ENCODE measurements at regions not wholly inside any gene's neighbourhood (a gene's known extent, or its start where the extent isn't known, plus 50 kb on each side); places are given as distances from the start of the nearest gene placed in this dataset.

DNA sequence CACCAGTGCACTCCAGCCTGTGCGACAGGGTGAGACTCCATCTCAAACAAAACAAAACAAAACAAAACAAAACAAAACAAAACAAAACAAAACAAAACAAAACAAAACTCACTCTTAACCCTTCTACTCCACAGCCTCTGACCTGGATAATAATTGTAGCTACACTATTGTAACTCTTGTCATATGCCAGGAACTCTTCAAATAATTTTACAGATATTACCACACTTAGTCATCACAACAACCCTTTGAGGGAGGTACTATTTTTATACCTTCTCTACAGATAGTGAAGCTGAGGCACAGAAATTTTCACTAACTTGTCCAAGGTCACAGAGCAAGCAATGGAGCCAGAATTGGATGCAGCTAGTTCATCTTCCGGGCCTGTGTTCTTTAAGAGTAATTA lies 547.8 kb downstream of the ADGRL2 start:
- H3K79me2 ChIP-seq (ENCODE audit: control insufficient read depth, insufficient read depth, low read length, unreplicated experiment): no peaks in the 10 kb centered on the region
- H3K27me3 ChIP-seq (ENCODE audit: insufficient read depth, low read length): no peaks in the 10 kb centered on the region
- no peak overlapping the region for H3K4me3 ChIP-seq (ENCODE audit: low read depth, low read length)
- peaks cover 5% of the 10 kb centered on the region for H3K4me1 ChIP-seq (ENCODE audit: control insufficient read depth, insufficient read depth, low read length, unreplicated experiment)
- no peaks in the 10 kb centered on the region for H3K36me3 ChIP-seq (ENCODE audit: insufficient read depth, low read length)
- no peak overlapping the region for H2AFZ ChIP-seq (ENCODE audit: low read length, unreplicated experiment)
- no peak overlapping the region for H3K27ac ChIP-seq (ENCODE audit: low read depth, low read length)

DNA sequence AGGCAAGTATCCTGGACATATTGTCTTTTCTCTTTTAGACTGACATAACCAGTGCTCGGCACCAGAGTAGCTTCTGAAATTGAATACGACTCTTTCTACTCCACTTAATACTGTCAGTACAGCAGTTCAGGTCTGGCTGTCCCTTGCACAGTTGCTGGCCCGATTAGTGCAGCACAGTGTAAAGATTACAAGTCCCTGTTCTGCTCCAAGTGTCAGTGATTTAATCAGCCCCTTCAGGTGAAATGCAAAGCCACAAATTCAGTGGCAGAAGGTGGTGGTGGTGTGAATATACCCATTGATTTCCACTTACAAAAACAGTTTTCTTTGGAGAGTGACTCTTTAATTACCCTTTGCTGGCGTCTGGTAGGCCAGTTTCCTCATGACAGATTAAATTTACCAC lies 545.4 kb downstream of the ADGRL2 start:
- H2AFZ ChIP-seq (ENCODE audit: low read length, unreplicated experiment): no peak overlapping the region
- no peaks in the 10 kb centered on the region for H3K79me2 ChIP-seq (ENCODE audit: control insufficient read depth, insufficient read depth, low read length, unreplicated experiment)
- no peaks in the 10 kb centered on the region for H3K27me3 ChIP-seq (ENCODE audit: insufficient read depth, low read length)
- no peaks in the 10 kb centered on the region for H3K36me3 ChIP-seq (ENCODE audit: insufficient read depth, low read length)
- no peak overlapping the region for H3K4me3 ChIP-seq (ENCODE audit: low read depth, low read length)
- H3K27ac ChIP-seq (ENCODE audit: low read depth, low read length): no peak overlapping the region
- peaks cover 10% of the 10 kb centered on the region for H3K4me1 ChIP-seq (ENCODE audit: control insufficient read depth, insufficient read depth, low read length, unreplicated experiment)

DNA sequence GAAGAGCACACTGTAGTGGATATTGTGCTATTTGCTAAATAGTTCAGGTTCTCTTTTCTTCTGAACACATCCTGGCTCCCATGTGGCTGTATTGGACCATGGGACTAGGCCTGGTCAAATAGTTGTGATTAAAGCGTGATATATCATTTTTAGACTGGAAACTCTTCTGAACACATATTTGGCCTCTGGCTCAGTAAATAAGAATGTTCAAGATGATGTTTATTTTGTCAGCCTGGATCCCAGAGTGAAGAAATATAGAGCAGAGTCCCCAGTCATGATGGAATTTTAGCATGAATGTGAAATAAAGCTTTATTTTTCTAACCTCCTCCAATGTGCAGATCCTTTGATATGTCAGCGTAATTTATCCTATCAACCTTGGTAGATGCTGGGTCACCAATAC lies 542.6 kb downstream of the ADGRL2 start:
- Histone ChIP-seq H3K79me2 (ENCODE audit: control insufficient read depth, insufficient read depth, low read length, unreplicated experiment) (no peaks in the 10 kb centered on the region), H3K36me3 (ENCODE audit: insufficient read depth, low read length) (no peaks in the 10 kb centered on the region), H3K27ac (ENCODE audit: low read depth, low read length) (peak overlapping the region; percentile 47; the same call in 1 of the 2 replicates), H3K27me3 (ENCODE audit: insufficient read depth, low read length) (no peaks in the 10 kb centered on the region), H2AFZ (ENCODE audit: low read length, unreplicated experiment) (peak overlapping the region; percentile 32), H3K4me3 (ENCODE audit: low read depth, low read length) (no peak overlapping the region), H3K4me1 (ENCODE audit: control insufficient read depth, insufficient read depth, low read length, unreplicated experiment) (peaks cover 15% of the 10 kb centered on the region)

DNA sequence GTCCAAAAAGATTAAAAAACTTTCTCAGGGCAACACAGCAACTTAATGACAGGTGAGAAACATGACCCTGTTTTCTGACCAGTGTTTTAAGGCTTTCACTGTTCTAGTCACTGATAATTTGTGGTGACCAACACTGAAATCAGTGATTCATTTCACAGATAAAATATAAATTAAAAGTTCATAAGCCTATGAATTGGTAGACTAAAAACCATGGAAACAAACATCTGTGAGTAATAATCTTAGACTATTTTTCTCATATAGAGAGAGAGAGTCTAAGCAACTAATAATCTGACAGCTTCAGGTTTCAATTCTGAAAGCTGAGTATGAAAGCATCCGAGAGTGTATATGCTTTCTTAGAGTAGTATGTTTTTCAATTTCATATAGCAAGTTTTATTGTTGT lies 536.9 kb downstream of the ADGRL2 start:
- Histone ChIP-seq H3K36me3 (ENCODE audit: insufficient read depth, low read length) (no peaks in the 10 kb centered on the region), H3K27me3 (ENCODE audit: insufficient read depth, low read length) (no peaks in the 10 kb centered on the region), H2AFZ (ENCODE audit: low read length, unreplicated experiment) (no peak overlapping the region), H3K79me2 (ENCODE audit: control insufficient read depth, insufficient read depth, low read length, unreplicated experiment) (no peaks in the 10 kb centered on the region), H3K4me3 (ENCODE audit: low read depth, low read length) (no peak overlapping the region), H3K4me1 (ENCODE audit: control insufficient read depth, insufficient read depth, low read length, unreplicated experiment) (peaks cover 5% of the 10 kb centered on the region), H3K27ac (ENCODE audit: low read depth, low read length) (no peak overlapping the region)

DNA sequence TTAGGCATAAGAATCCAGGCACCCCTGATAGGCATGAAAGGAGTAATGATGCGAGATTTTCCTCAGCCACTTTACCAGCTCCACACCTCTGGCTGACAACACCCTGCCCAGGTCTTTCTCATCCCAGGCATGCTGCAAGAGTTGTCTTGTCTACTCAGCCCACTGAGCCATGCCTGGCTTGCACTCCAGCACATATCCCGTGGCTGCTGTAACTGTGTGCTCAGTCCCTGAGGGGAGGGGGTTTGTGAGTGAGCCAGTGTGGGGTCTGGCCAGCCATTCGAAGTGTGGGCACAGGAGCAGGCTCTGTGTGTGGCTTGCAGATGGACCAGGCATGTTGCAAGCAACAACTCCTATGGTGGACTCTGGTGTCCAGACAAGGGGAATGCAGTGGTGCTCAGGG lies 529.6 kb downstream of the ADGRL2 start:
- Histone ChIP-seq H3K4me3 (ENCODE audit: low read depth, low read length) (no peak overlapping the region), H3K27me3 (ENCODE audit: insufficient read depth, low read length) (no peaks in the 10 kb centered on the region), H3K36me3 (ENCODE audit: insufficient read depth, low read length) (no peaks in the 10 kb centered on the region), H3K79me2 (ENCODE audit: control insufficient read depth, insufficient read depth, low read length, unreplicated experiment) (no peaks in the 10 kb centered on the region), H3K4me1 (ENCODE audit: control insufficient read depth, insufficient read depth, low read length, unreplicated experiment) (no peaks in the 10 kb centered on the region), H3K27ac (ENCODE audit: low read depth, low read length) (no peak overlapping the region), H2AFZ (ENCODE audit: low read length, unreplicated experiment) (no peak overlapping the region)

DNA sequence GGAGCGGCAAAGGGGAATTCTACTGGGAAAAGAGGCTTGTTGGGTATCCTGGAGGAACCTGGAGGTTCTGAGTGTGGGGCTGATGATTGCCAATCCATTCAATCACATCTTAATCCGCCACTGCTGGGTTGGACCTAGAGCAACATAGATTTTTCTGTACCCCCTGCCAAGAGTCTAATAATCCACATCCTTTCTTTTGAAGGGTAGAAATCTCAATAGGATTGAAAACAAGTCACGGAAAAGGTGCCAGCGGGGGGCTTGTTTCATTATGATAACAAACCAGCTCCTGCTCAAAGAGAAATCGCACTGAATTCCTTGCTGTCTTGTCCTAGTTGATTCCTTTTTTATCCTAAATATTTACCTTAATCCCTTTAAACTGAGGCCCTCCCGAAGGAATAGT lies 528.5 kb downstream of the ADGRL2 start:
- no peaks in the 10 kb centered on the region for H3K36me3 ChIP-seq (ENCODE audit: insufficient read depth, low read length)
- no peak overlapping the region for H3K27ac ChIP-seq (ENCODE audit: low read depth, low read length)
- no peaks in the 10 kb centered on the region for H3K79me2 ChIP-seq (ENCODE audit: control insufficient read depth, insufficient read depth, low read length, unreplicated experiment)
- no peak overlapping the region for H2AFZ ChIP-seq (ENCODE audit: low read length, unreplicated experiment)
- no peaks in the 10 kb centered on the region for H3K4me1 ChIP-seq (ENCODE audit: control insufficient read depth, insufficient read depth, low read length, unreplicated experiment)
- H3K4me3 ChIP-seq (ENCODE audit: low read depth, low read length): no peak overlapping the region
- no peaks in the 10 kb centered on the region for H3K27me3 ChIP-seq (ENCODE audit: insufficient read depth, low read length)

DNA sequence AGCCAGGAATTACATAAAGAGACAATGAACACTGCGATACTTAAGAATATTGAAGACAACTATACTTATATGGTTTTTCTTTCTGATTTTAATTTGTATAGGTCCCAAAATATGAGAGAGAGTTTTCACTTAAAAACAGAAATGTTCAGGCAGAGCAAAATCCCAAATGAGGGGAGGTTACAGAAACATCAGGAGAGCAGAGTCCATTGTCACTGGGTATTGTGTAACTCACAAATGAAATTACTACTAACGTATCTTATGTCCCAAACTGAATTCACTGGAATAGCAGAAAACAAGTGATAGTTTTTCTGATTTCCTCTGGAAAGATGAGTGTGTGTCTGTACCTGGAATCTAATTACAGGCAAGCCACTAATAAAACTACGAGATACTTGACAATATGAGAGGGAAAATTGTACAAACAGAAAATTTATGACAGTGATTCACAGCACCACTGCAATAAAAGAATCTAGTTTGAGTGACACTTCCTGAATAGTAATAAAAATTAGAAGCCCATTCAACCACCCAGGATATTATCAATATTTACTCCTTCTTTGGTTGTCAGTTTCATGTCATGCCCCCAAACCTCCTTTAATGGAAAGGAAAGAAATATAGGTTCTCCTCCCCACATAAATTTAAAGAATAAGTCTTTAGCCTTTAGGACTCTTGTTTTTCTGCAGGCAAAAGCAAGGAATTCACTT lies 522.6 kb downstream of the ADGRL2 start:
- Histone ChIP-seq H3K27me3 (ENCODE audit: insufficient read depth, low read length) (no peaks in the 10 kb centered on the region), H3K4me3 (ENCODE audit: low read depth, low read length) (no peak overlapping the region), H3K79me2 (ENCODE audit: control insufficient read depth, insufficient read depth, low read length, unreplicated experiment) (no peaks in the 10 kb centered on the region), H3K27ac (ENCODE audit: low read depth, low read length) (no peak overlapping the region), H3K36me3 (ENCODE audit: insufficient read depth, low read length) (no peaks in the 10 kb centered on the region), H2AFZ (ENCODE audit: low read length, unreplicated experiment) (no peak overlapping the region), H3K4me1 (ENCODE audit: control insufficient read depth, insufficient read depth, low read length, unreplicated experiment) (peaks cover 19% of the 10 kb centered on the region)

GRCh38 chr1:82321794-82322193 lies 521.1 kb downstream of the ADGRL2 start:
- Histone ChIP-seq H3K36me3 (ENCODE audit: insufficient read depth, low read length) (no peaks in the 10 kb centered on the region), H3K79me2 (ENCODE audit: control insufficient read depth, insufficient read depth, low read length, unreplicated experiment) (no peaks in the 10 kb centered on the region), H3K4me1 (ENCODE audit: control insufficient read depth, insufficient read depth, low read length, unreplicated experiment) (peaks cover 21% of the 10 kb centered on the region), H2AFZ (ENCODE audit: low read length, unreplicated experiment) (no peak overlapping the region), H3K27ac (ENCODE audit: low read depth, low read length) (no peak overlapping the region), H3K4me3 (ENCODE audit: low read depth, low read length) (no peak overlapping the region), H3K27me3 (ENCODE audit: insufficient read depth, low read length) (no peaks in the 10 kb centered on the region)

GRCh38 chr1:82319546-82319945 lies 518.8 kb downstream of the ADGRL2 start:
- Histone ChIP-seq H2AFZ (ENCODE audit: low read length, unreplicated experiment) (peak overlapping the region; percentile 57), H3K27ac (ENCODE audit: low read depth, low read length) (peak overlapping the region; percentile 57; the same call in 1 of the 2 replicates), H3K36me3 (ENCODE audit: insufficient read depth, low read length) (no peaks in the 10 kb centered on the region), H3K79me2 (ENCODE audit: control insufficient read depth, insufficient read depth, low read length, unreplicated experiment) (no peaks in the 10 kb centered on the region), H3K4me1 (ENCODE audit: control insufficient read depth, insufficient read depth, low read length, unreplicated experiment) (peaks cover 21% of the 10 kb centered on the region), H3K27me3 (ENCODE audit: insufficient read depth, low read length) (no peaks in the 10 kb centered on the region), H3K4me3 (ENCODE audit: low read depth, low read length) (no peak overlapping the region)

DNA sequence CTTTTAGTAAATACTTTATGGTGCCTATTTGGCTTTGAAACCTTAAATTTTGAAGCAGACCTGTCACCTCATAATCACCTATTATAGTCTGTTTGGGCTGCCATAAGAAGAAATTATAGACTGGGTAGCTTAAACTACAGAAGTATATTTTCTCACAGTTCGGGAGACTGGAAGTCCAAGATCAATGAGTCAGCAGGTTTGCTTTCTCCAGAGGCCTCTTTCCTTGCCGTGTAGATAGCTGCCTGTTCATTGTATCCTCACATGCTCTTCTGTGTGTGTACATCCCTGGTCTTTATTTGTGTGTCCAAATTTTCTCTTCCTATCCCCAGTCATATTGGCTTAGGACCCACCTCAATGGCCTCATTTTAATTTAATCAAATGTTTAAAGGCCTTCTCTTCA lies 518.2 kb downstream of the ADGRL2 start:
- Histone ChIP-seq H3K79me2 (ENCODE audit: control insufficient read depth, insufficient read depth, low read length, unreplicated experiment) (no peaks in the 10 kb centered on the region), H3K36me3 (ENCODE audit: insufficient read depth, low read length) (no peaks in the 10 kb centered on the region), H3K4me3 (ENCODE audit: low read depth, low read length) (no peak overlapping the region), H2AFZ (ENCODE audit: low read length, unreplicated experiment) (peak overlapping the region; percentile 49), H3K4me1 (ENCODE audit: control insufficient read depth, insufficient read depth, low read length, unreplicated experiment) (peaks cover 21% of the 10 kb centered on the region), H3K27me3 (ENCODE audit: insufficient read depth, low read length) (no peaks in the 10 kb centered on the region), H3K27ac (ENCODE audit: low read depth, low read length) (peak overlapping the region; percentile 57)

GRCh38 chr1:82318265-82318664 lies 517.5 kb downstream of the ADGRL2 start:
- Histone ChIP-seq H3K36me3 (ENCODE audit: insufficient read depth, low read length) (no peaks in the 10 kb centered on the region), H2AFZ (ENCODE audit: low read length, unreplicated experiment) (no peak overlapping the region), H3K27ac (ENCODE audit: low read depth, low read length) (peak overlapping the region; percentile 57), H3K4me1 (ENCODE audit: control insufficient read depth, insufficient read depth, low read length, unreplicated experiment) (peaks cover 21% of the 10 kb centered on the region), H3K4me3 (ENCODE audit: low read depth, low read length) (no peak overlapping the region), H3K27me3 (ENCODE audit: insufficient read depth, low read length) (no peaks in the 10 kb centered on the region), H3K79me2 (ENCODE audit: control insufficient read depth, insufficient read depth, low read length, unreplicated experiment) (no peaks in the 10 kb centered on the region)

All from ACC112 (cell line).